ENCODE measurements at regions not wholly inside any gene's neighbourhood (a gene's known extent, or its start where the extent isn't known, plus 50 kb on each side); places are given as distances from the start of the nearest gene placed in this dataset.
"Not testable (repeated sequence)": the region's sequence is repeated elsewhere in the genome, so short reads cannot be mapped to it uniquely, and the experiment has no call there.

DNA sequence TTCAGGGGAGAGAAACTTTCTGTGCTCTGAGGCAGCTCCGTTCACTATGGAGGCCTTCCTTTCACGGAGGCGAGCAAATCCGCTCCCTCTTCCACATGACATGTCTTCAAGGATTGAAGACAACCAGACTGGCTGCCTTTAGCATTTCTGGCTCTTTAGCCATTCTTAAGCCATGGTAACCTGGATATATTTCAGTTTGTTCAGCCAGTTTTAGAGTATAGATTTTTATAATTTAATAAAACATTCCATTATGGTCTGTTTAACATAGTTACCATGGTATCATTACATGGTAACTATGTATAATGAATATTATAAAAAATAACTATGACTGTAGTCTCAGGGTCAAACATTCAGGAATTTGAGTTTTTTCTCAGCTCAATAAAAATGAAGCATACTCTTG lies 54.2 kb upstream of the NFIA start:
- TF ChIP-seq ZNF274 (IDR thresholded peaks at IDR 0.05; ENCODE audit: low read depth, low read length), result no peak
- TF ChIP-seq YY1 (IDR thresholded peaks at IDR 0.05; ENCODE audit: insufficient read depth, insufficient read length), result no peak
- no peak for TF ChIP-seq SUZ12 (IDR thresholded peaks at IDR 0.05; ENCODE audit: extremely low read depth, insufficient read depth, insufficient read length)
- no peaks in the 10 kb centered on the region for H3K9me3 ChIP-seq (ENCODE audit: insufficient read depth, low read length)
- peaks cover 2% of the 10 kb centered on the region for H3K4me1 ChIP-seq (ENCODE audit: insufficient read depth, insufficient read length)
- H3K36me3 ChIP-seq (ENCODE audit: insufficient read depth, insufficient read length, low read length), result no peaks in the 10 kb centered on the region
- H3K27me3 ChIP-seq (ENCODE audit: insufficient read depth, insufficient read length), result no peaks in the 10 kb centered on the region
- no peak overlapping the region for H3K4me3 ChIP-seq (ENCODE audit: insufficient read length, low read depth)
- no peak overlapping the region for H3K9ac ChIP-seq (ENCODE audit: insufficient read length, low read depth)
- no peak for DNase-seq (ENCODE audit: low read depth, low spot score)

DNA sequence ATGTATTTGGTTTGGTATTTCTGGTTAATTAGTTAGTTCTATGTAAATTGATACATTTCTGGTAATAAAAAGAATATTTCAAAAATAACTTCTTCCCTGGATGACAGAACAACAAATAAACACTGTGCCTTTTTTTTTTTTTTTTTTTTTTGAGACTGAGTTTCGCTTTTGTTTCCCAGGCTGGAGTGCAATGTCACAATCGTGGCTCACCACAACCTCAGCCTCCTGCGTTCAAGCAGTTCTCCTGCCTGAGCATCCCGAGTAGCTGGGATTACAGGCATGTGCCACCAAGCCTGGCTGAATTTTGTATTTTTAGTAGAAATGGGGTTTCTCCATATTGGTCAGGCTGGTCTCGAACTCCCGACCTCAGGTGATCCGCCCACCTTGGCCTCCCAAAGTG lies 64.3 kb upstream of the NFIA start:
- not testable (repeated sequence) for H3K9me3 ChIP-seq (ENCODE audit: insufficient read depth, low read length); H3K36me3 ChIP-seq (ENCODE audit: insufficient read depth, insufficient read length, low read length); H3K27me3 ChIP-seq (ENCODE audit: insufficient read depth, insufficient read length); H3K9ac ChIP-seq (ENCODE audit: insufficient read length, low read depth); H3K4me1 ChIP-seq (ENCODE audit: insufficient read depth, insufficient read length); DNase-seq (ENCODE audit: low read depth, low spot score); H3K4me3 ChIP-seq (ENCODE audit: insufficient read length, low read depth)

DNA sequence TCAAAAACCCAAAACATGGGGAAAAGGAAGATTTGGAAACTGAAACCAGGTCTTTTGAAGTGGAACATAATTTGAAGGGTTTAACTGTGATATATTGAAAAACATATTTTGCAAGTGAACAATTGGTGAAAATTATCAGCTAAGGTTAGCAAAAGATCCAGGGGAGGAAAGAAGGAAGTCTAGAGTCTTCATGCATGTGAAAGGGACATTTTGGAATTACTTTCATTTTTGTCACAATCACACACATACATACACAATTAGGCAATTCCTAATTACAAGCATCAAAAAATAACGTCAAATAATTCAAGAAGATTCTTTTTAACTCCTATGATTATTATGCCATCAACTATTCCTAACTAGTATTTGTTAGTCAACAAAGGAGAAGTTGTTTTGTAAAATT lies 64.7 kb upstream of the NFIA start:
- Histone ChIP-seq H3K4me1 (ENCODE audit: insufficient read depth, insufficient read length) (no peaks in the 10 kb centered on the region), H3K4me3 (ENCODE audit: insufficient read length, low read depth) (no peak overlapping the region), H3K27me3 (ENCODE audit: insufficient read depth, insufficient read length) (no peaks in the 10 kb centered on the region), H3K9ac (ENCODE audit: insufficient read length, low read depth) (no peak overlapping the region), H3K9me3 (ENCODE audit: insufficient read depth, low read length) (no peaks in the 10 kb centered on the region), H3K36me3 (ENCODE audit: insufficient read depth, insufficient read length, low read length) (no peaks in the 10 kb centered on the region)
- TF ChIP-seq YY1 (IDR thresholded peaks at IDR 0.05; ENCODE audit: insufficient read depth, insufficient read length) (no peak), ZNF274 (IDR thresholded peaks at IDR 0.05; ENCODE audit: low read depth, low read length) (no peak), SUZ12 (IDR thresholded peaks at IDR 0.05; ENCODE audit: extremely low read depth, insufficient read depth, insufficient read length) (no peak)
- DNase-seq (ENCODE audit: low read depth, low spot score), result no peak

DNA sequence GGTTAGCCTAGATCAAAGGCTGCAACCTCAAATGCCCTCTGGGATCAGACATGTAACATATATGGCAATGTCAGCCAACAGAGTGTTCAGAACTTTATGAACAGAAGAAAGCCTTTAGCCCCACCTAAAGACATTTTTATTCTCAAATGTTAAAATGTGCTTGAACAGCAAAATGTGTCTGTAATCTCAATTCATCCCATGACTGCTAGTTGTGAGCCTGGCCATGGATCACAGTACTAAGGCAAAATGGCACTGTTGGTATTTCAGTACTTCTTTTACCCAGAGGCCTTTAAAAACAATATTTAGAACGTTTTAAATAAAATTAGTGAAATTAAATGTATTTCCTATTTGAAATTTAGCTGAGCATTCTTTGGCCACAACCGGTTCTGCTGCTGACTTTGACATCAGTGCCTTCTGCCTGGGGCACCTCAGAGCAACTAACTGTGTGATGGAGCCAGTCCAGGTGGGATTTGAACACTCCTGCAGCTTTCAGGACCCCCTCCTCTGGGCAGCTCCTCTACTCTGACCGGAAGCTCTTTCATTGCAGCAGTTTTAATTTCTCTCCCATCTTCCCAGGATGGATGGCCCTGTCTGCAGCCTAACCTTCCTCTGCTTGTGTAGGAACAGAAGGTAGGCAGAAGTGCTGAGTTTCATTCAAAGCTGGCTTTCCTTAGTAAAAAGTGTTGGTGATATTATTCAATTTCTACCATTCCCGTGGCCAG lies 68.3 kb upstream of the NFIA start:
- Histone ChIP-seq H3K27me3 (ENCODE audit: insufficient read depth, insufficient read length) (no peaks in the 10 kb centered on the region), H3K4me3 (ENCODE audit: insufficient read length, low read depth) (no peak overlapping the region), H3K4me1 (ENCODE audit: insufficient read depth, insufficient read length) (no peaks in the 10 kb centered on the region), H3K9ac (ENCODE audit: insufficient read length, low read depth) (no peak overlapping the region), H3K36me3 (ENCODE audit: insufficient read depth, insufficient read length, low read length) (no peaks in the 10 kb centered on the region), H3K9me3 (ENCODE audit: insufficient read depth, low read length) (no peaks in the 10 kb centered on the region)
- DNase-seq (ENCODE audit: low read depth, low spot score), result no peak
- TF ChIP-seq ZNF274 (IDR thresholded peaks at IDR 0.05; ENCODE audit: low read depth, low read length) (no peak), YY1 (IDR thresholded peaks at IDR 0.05; ENCODE audit: insufficient read depth, insufficient read length) (no peak), SUZ12 (IDR thresholded peaks at IDR 0.05; ENCODE audit: extremely low read depth, insufficient read depth, insufficient read length) (no peak)

DNA sequence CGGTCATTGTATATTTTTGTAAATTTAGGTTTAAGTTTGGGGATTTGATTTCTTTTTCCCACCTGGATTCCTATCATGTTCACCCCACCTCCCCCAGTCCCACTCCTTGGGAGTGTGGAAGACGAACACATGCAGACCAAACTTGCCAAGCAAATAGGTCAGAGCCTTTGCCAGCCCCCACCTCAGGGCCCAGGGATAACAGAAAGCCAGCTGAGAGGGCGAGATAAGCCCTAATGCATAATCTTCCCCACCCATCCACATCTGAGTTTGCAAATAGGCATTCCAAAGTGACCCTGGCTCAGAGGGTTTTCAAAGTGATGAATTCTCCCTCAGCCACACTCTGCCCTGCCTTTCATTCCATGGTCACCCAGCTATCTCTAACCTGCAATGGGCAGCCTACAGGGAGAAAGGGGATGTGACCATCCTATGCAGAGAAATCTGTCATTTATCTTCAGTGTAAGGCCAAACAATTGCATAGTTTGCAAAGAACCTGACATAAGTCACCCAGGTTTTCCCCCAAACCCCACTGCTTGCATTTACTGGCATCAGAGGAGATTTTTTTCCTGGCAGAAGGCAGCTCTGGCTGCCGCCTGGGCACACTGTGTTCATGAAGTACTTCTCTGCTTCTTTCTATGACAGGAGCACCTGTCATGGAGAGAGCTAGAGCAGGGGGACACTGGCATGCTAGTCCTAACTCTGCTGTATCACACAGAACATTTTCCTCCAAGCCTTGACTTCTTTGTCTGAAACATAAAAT lies 69.0 kb upstream of the NFIA start:
- H3K27me3 ChIP-seq (ENCODE audit: insufficient read depth, insufficient read length), result no peaks in the 10 kb centered on the region
- H3K36me3 ChIP-seq (ENCODE audit: insufficient read depth, insufficient read length, low read length), result no peaks in the 10 kb centered on the region
- no peak for TF ChIP-seq YY1 (IDR thresholded peaks at IDR 0.05; ENCODE audit: insufficient read depth, insufficient read length)
- TF ChIP-seq ZNF274 (IDR thresholded peaks at IDR 0.05; ENCODE audit: low read depth, low read length), result no peak
- TF ChIP-seq SUZ12 (IDR thresholded peaks at IDR 0.05; ENCODE audit: extremely low read depth, insufficient read depth, insufficient read length), result no peak
- H3K9me3 ChIP-seq (ENCODE audit: insufficient read depth, low read length), result no peaks in the 10 kb centered on the region
- no peak for DNase-seq (ENCODE audit: low read depth, low spot score)
- H3K4me3 ChIP-seq (ENCODE audit: insufficient read length, low read depth), result no peak overlapping the region
- no peaks in the 10 kb centered on the region for H3K4me1 ChIP-seq (ENCODE audit: insufficient read depth, insufficient read length)
- no peak overlapping the region for H3K9ac ChIP-seq (ENCODE audit: insufficient read length, low read depth)

DNA sequence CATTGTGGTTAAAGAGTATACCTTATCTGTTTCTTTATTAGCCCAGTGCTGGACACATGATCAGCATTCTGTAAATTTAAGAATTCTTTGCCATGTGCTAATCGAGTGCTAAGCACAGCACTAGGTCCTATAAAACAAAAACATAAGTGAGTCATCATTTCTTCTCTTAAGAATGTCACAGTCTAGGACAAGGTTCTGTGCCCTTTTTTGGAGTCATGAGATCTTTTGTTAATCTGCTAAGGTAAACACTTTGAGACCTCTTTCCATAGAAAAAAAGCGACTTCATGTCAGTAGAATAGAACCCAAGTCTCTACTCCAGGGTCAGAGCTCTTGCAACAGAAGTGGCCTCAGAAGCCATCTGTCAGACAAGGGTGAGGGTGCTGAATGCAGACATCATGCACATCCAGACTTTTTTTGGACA lies 70.0 kb upstream of the NFIA start:
- H3K4me1 ChIP-seq (ENCODE audit: insufficient read depth, insufficient read length), result peaks cover 3% of the 10 kb centered on the region
- H3K9me3 ChIP-seq (ENCODE audit: insufficient read depth, low read length), result no peaks in the 10 kb centered on the region
- no peak for DNase-seq (ENCODE audit: low read depth, low spot score)
- no peaks in the 10 kb centered on the region for H3K27me3 ChIP-seq (ENCODE audit: insufficient read depth, insufficient read length)
- no peak overlapping the region for H3K4me3 ChIP-seq (ENCODE audit: insufficient read length, low read depth)
- no peak overlapping the region for H3K9ac ChIP-seq (ENCODE audit: insufficient read length, low read depth)
- H3K36me3 ChIP-seq (ENCODE audit: insufficient read depth, insufficient read length, low read length), result no peaks in the 10 kb centered on the region
- TF ChIP-seq YY1 (IDR thresholded peaks at IDR 0.05; ENCODE audit: insufficient read depth, insufficient read length), result no peak
- TF ChIP-seq ZNF274 (IDR thresholded peaks at IDR 0.05; ENCODE audit: low read depth, low read length), result no peak
- no peak for TF ChIP-seq SUZ12 (IDR thresholded peaks at IDR 0.05; ENCODE audit: extremely low read depth, insufficient read depth, insufficient read length)

DNA sequence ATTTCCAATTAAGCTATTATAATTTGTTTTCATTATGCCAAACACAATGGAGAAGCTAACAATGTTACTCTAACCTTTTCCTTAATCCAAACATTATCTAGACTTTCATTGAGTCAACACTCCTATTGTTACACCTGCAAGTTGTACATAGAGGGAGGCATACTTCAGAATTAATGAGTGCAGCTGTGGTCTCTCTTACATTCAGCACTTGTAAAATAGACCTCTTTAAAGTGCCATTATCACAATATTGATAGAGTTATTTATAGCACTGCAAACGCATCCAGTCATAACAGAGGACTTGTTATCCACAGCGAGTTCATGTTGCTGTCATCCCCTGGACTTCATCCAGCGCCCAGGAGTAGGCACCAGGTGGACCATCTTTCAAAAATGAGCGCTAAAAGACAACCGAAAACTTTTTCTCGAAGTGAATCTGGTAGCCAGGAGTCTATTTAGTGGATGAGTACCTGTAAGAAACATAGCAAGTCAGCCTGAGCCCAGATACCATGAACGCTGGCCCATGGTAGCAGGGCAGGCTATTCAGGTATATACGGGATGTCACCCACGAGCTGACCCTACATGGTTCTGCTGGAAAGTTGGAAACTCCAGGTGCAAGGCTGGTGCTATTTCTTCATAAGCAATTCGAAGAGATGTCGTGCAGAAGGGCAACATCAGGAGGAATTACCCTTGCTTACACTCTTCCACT lies 70.6 kb upstream of the NFIA start:
- Histone ChIP-seq H3K9me3 (ENCODE audit: insufficient read depth, low read length) (no peaks in the 10 kb centered on the region), H3K4me1 (ENCODE audit: insufficient read depth, insufficient read length) (peaks cover 3% of the 10 kb centered on the region), H3K36me3 (ENCODE audit: insufficient read depth, insufficient read length, low read length) (no peaks in the 10 kb centered on the region), H3K9ac (ENCODE audit: insufficient read length, low read depth) (no peak overlapping the region), H3K27me3 (ENCODE audit: insufficient read depth, insufficient read length) (no peaks in the 10 kb centered on the region), H3K4me3 (ENCODE audit: insufficient read length, low read depth) (no peak overlapping the region)
- DNase-seq (ENCODE audit: low read depth, low spot score), result no peak
- TF ChIP-seq SUZ12 (IDR thresholded peaks at IDR 0.05; ENCODE audit: extremely low read depth, insufficient read depth, insufficient read length) (no peak), ZNF274 (IDR thresholded peaks at IDR 0.05; ENCODE audit: low read depth, low read length) (no peak), YY1 (IDR thresholded peaks at IDR 0.05; ENCODE audit: insufficient read depth, insufficient read length) (no peak)
